ENCODE measurements at regions not wholly inside any gene's neighbourhood (a gene's known extent, or its start where the extent isn't known, plus 50 kb on each side); places are given as distances from the start of the nearest gene placed in this dataset.
A peak's percentile ranks its signal among the peaks of the same experiment; 100 is the strongest.

DNA sequence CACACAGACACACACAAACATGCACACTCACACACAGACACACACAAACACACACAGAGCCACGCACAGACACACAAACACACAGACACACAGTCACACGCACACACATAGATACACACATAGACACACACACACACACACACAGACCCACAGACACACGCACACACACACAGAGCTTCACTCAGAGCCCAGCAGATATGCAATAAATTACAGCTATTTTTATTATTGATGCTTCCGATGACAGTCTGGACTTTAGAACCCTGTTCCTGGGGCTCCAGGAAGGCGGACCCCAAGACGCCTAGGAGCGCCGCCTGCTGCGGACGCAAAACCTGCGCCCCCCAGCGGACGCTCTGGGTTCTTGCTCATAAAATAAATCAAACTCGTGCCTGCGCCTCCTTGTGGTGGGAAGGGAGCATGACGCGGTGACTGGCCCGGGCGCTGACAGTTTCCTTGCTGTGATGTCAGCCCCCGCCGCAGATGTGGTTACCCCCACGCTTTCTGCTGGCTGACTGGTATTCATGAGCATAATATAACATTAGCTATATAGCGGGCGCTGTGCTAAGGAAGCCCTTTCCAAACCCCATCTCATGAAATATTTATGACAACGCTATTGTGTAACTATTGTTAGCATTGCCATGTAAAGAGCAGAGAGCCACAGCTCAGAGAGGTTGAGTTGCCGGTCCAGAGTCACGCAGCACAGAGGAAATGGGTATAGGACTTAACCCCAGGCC, 64.4 kb upstream of the TM9SF2 start:
- no peaks in the 10 kb centered on the region for H3K36me3 Mint-ChIP-seq
- no peaks in the 10 kb centered on the region for H3K9me3 Mint-ChIP-seq
- WGBS (ENCODE audit: insufficient coverage) = 10% methylated on average over 27 of the region's 27 CpGs
- peaks cover 54% of the 10 kb centered on the region for H3K4me1 ChIP-seq (ENCODE audit: control insufficient read depth, insufficient read depth, low read length)
- ATAC-seq (peak; percentile 49 to 78 (median 51)), DNase-seq (peak; percentile 96 to 98)
- TF ChIP-seq, protein P1, sequence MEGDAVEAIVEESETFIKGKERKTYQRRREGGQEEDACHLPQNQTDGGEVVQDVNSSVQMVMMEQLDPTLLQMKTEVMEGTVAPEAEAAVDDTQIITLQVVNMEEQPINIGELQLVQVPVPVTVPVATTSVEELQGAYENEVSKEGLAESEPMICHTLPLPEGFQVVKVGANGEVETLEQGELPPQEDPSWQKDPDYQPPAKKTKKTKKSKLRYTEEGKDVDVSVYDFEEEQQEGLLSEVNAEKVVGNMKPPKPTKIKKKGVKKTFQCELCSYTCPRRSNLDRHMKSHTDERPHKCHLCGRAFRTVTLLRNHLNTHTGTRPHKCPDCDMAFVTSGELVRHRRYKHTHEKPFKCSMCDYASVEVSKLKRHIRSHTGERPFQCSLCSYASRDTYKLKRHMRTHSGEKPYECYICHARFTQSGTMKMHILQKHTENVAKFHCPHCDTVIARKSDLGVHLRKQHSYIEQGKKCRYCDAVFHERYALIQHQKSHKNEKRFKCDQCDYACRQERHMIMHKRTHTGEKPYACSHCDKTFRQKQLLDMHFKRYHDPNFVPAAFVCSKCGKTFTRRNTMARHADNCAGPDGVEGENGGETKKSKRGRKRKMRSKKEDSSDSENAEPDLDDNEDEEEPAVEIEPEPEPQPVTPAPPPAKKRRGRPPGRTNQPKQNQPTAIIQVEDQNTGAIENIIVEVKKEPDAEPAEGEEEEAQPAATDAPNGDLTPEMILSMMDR (IDR thresholded peaks at IDR 0.05) = peak; percentile 100
- H3K4me3 Mint-ChIP-seq = peak overlapping the region; percentile 65
- no peaks in the 10 kb centered on the region for H3K27me3 ChIP-seq (ENCODE audit: control insufficient read depth, insufficient read depth, low read length)
- H3K27ac ChIP-seq (ENCODE audit: low read length) = no peak overlapping the region
- H3K27ac Mint-ChIP-seq = peak overlapping the region; percentile 81 to 82
- no peak overlapping the region for H3K4me3 ChIP-seq (ENCODE audit: low read length)
- peaks cover 34 to 46% of the 10 kb centered on the region in 2 donors for H3K4me1 Mint-ChIP-seq
- intact Hi-C loops (cut with micrococcal nuclease) = loop anchor here (1.0 to 2.0 kb wide), 4 partner anchors 50 to 261 kb away; no protein-coding TSS in a partner anchor
- peaks cover 15 to 22% of the 10 kb centered on the region in 2 donors for H3K27me3 Mint-ChIP-seq (ENCODE audit: low read depth in 2 of 2)
- no peaks in the 10 kb centered on the region for H3K36me3 ChIP-seq (ENCODE audit: control insufficient read depth, insufficient read depth, low read length)
- H3K9me3 ChIP-seq (ENCODE audit: control insufficient read depth, insufficient read depth, low read length) = no peaks in the 10 kb centered on the region

DNA sequence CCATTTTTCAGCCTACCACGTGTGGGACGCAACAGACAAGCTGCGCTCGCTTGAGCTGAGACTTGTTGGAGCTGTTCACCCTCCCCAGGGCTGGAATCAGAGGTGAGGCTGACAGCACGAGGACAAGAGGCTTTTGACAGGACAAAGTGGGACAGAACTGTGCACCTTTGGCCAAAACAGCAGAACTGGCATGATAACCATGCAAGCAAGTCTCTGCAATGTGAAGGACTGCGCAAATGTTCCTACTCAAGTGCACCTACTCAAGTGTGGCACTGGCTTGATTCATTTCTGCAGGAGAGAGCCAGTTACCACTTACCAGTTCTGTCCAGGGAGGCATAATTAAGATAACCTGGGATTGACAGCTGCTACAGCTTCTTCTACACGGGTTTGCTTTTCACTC, 62.2 kb upstream of the TM9SF2 start:
- 88% methylated on average over 7 of the region's 7 CpGs for WGBS (ENCODE audit: insufficient coverage)
- no peaks in the 10 kb centered on the region for H3K9me3 Mint-ChIP-seq
- intact Hi-C loops (cut with micrococcal nuclease) = no loop called here
- peaks cover 16 to 28% of the 10 kb centered on the region in 2 donors for H3K4me1 Mint-ChIP-seq
- H3K36me3 ChIP-seq (ENCODE audit: control insufficient read depth, insufficient read depth, low read length) = no peaks in the 10 kb centered on the region
- DNase-seq (peak in 1 of 2 donors; percentile 7), ATAC-seq (no peak)
- peaks cover 15 to 22% of the 10 kb centered on the region in 2 donors for H3K27me3 Mint-ChIP-seq (ENCODE audit: low read depth in 2 of 2)
- H3K4me1 ChIP-seq (ENCODE audit: control insufficient read depth, insufficient read depth, low read length) = peaks cover 32% of the 10 kb centered on the region
- no peaks in the 10 kb centered on the region for H3K36me3 Mint-ChIP-seq
- H3K4me3 Mint-ChIP-seq = no peak overlapping the region
- no peaks in the 10 kb centered on the region for H3K9me3 ChIP-seq (ENCODE audit: control insufficient read depth, insufficient read depth, low read length)
- H3K27ac ChIP-seq (ENCODE audit: low read length) = no peak overlapping the region
- no peak overlapping the region for H3K27ac Mint-ChIP-seq
- no peak overlapping the region for H3K4me3 ChIP-seq (ENCODE audit: low read length)
- no peaks in the 10 kb centered on the region for H3K27me3 ChIP-seq (ENCODE audit: control insufficient read depth, insufficient read depth, low read length)
- TF ChIP-seq, protein P1 (IDR thresholded peaks at IDR 0.05) = no peak

DNA sequence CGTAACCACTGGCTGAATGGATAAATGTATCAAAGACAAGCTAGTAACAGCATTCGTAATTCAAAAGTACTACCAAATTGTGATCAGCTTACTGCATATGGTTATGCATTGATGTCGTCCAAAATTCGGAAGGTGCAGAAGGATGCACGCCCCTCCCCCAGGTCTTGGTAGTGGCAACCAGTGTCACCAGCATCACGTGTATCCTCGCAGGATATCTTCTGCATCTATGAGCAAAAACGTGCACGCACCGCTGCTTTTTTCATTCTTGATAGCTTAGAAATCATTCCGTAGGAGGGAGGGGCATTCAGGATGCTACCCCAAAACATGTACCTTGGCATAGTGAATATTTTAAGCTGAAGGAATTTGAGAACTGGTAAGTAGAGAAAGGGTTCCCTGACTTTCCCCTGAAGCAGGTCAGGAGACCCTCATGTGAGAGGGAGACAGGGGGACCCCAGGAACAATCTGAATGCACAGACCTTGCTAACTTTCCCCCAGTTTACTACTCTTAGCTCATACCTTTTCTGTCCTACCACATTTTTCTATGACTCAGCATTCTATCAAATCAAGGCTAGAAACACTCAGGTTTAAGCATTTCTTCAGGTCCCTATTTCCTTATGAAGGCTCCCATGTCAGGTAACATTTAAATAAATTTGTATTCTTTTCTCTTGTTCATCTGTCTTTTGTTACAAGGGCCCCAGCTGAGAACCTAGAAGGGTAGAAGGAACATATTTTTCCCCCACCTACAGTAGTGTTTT, 61.2 kb upstream of the TM9SF2 start:
- H3K36me3 Mint-ChIP-seq = no peaks in the 10 kb centered on the region
- no peaks in the 10 kb centered on the region for H3K9me3 Mint-ChIP-seq
- Histone ChIP-seq H3K9me3 (ENCODE audit: control insufficient read depth, insufficient read depth, low read length) (no peaks in the 10 kb centered on the region), H3K4me1 (ENCODE audit: control insufficient read depth, insufficient read depth, low read length) (peaks cover 22% of the 10 kb centered on the region), H3K36me3 (ENCODE audit: control insufficient read depth, insufficient read depth, low read length) (no peaks in the 10 kb centered on the region), H3K4me3 (ENCODE audit: low read length) (no peak overlapping the region), H3K27ac (ENCODE audit: low read length) (no peak overlapping the region), H3K27me3 (ENCODE audit: control insufficient read depth, insufficient read depth, low read length) (no peaks in the 10 kb centered on the region)
- intact Hi-C loops (cut with micrococcal nuclease) = loop anchor here (10.0 kb wide), 2 partner anchors 455 to 1075 kb away; no protein-coding TSS in a partner anchor
- WGBS (ENCODE audit: insufficient coverage) = 84% methylated on average over 11 of the region's 11 CpGs
- peak in 1 of 2 donors; percentile 19 for DNase-seq
- no peak overlapping the region for H3K27ac Mint-ChIP-seq
- ATAC-seq = no peak
- TF ChIP-seq, protein P1 (IDR thresholded peaks at IDR 0.05) = no peak
- H3K27me3 Mint-ChIP-seq (ENCODE audit: low read depth in 2 of 2) = peaks cover 15 to 22% of the 10 kb centered on the region in 2 donors
- peaks cover 10 to 22% of the 10 kb centered on the region in 2 donors for H3K4me1 Mint-ChIP-seq
- H3K4me3 Mint-ChIP-seq = no peak overlapping the region

Data from natural killer cell (primary cell).